Heart left ventricle (tissue), 13 donors: ENCODE measurements at regions not wholly inside any gene's neighbourhood (a gene's known extent, or its start where the extent isn't known, plus 50 kb on each side); places are given as distances from the start of the nearest gene placed in this dataset.

Experiments used
- POLR2A ChIP-seq, 2 donors: fragments of 450-650 bp; IDR thresholded peaks; one replicate each; pipeline ENCODE4 v1.6.1; 2017; ENCODE audit warnings: antibody characterized with exemption in 2 of 2, mild to moderate bottlenecking in 2 of 2, moderate library complexity in 2 of 2
- TF ChIP-seq, protein P1 (sequence below), 12 donors: fragments of 200-600 bp; sonication (generic) in 4 of 12; IDR thresholded peaks; one replicate each; pipeline versions ENCODE4 v1.5.0 to v1.8.0; 2018 to 2022; ENCODE audit warnings: antibody characterized with exemption in 12 of 12, mild to moderate bottlenecking in 5 of 12
- donor health status: ischemic (EF 13 %, LVEDD 7.1; RV severe dilation, severe dysfunction).
- donor health status: DM: no; HTN: yes; CAD: no.
- donor health status: DM: no; HTN: no; CAD: no.
- donor health status: ischemic (EF 25% LVEDD 6.9; RV normal size, moderate dysfunction).
- donor health status: ischemic (EF 25% LVEDD 5.7; RV mildly dilated, moderate dysfunction).
- donor health status: ischemic (EF 35%, LVEDD 5.7; RV mildly dilated, moderate dysfunction).
- donor health status: nonischemic (EF 11% LVEDD 7.7; RV severe dilation, severe dysfunction).
- donor health status: DM: yes; HTN: yes; CAD: no.
- donor health status: PGD.
- donor health status: ischemic (EF 29% LVEDD 5.4; RV normal size, mild dysfunction).
- donor health status: nonischemic (EF 23%, LVEDD 6.1; RV moderate dilation, normal function).

DNA sequence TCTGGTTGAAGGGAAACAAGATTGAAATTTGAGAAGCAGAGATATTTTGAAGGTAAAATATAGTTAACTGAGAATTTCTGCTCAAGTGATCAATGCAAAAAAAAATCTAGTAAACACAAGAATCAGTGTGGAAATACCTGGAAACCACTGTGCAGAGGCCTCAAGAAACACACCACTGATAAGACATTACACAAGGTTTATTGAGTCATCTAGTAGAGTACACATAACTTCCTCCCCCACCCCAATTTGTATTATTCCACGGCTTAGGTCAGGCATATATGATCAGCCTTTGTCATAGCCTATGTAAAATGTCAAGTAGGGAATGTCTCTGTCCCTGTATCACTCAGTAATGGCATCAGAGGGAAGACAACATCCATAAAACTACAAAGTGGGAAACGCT, 447.8 kb upstream of the BCHE start:
- TF ChIP-seq, protein P1, sequence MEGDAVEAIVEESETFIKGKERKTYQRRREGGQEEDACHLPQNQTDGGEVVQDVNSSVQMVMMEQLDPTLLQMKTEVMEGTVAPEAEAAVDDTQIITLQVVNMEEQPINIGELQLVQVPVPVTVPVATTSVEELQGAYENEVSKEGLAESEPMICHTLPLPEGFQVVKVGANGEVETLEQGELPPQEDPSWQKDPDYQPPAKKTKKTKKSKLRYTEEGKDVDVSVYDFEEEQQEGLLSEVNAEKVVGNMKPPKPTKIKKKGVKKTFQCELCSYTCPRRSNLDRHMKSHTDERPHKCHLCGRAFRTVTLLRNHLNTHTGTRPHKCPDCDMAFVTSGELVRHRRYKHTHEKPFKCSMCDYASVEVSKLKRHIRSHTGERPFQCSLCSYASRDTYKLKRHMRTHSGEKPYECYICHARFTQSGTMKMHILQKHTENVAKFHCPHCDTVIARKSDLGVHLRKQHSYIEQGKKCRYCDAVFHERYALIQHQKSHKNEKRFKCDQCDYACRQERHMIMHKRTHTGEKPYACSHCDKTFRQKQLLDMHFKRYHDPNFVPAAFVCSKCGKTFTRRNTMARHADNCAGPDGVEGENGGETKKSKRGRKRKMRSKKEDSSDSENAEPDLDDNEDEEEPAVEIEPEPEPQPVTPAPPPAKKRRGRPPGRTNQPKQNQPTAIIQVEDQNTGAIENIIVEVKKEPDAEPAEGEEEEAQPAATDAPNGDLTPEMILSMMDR (IDR thresholded peaks at IDR 0.05), result no peak
- TF ChIP-seq POLR2A (IDR thresholded peaks at IDR 0.05), result no peak
